ENCODE measurements at regions not wholly inside any gene's neighbourhood (a gene's known extent, or its start where the extent isn't known, plus 50 kb on each side); places are given as distances from the start of the nearest gene placed in this dataset.

- Mint-ChIP-seq H3K27me3 (no peaks in the 10 kb centered on the region), H3K4me1 (ENCODE audit: unreplicated experiment) (no peaks in the 10 kb centered on the region), H3K4me3 (no peak overlapping the region), H3K36me3 (no peaks in the 10 kb centered on the region), H3K9me3 (no peaks in the 10 kb centered on the region), H3K27ac (no peak overlapping the region)
- TF ChIP-seq CTCF (conservative IDR thresholded peaks at IDR 0.05): no peak
- no peak for DNase-seq (ENCODE audit: extremely low spot score, unreplicated experiment)
Measured at GRCh38 chr2:173761603-173762119, 203.5 kb downstream of the SP3 start.

GRCh38 chr2:173762221-173762620 lies 203.0 kb downstream of the SP3 start:
- Mint-ChIP-seq H3K27ac (no peak overlapping the region), H3K4me3 (no peak overlapping the region), H3K9me3 (no peaks in the 10 kb centered on the region), H3K4me1 (ENCODE audit: unreplicated experiment) (no peaks in the 10 kb centered on the region), H3K36me3 (no peaks in the 10 kb centered on the region), H3K27me3 (no peaks in the 10 kb centered on the region)
- TF ChIP-seq CTCF (conservative IDR thresholded peaks at IDR 0.05): no peak
- no peak for DNase-seq (ENCODE audit: extremely low spot score, unreplicated experiment)

- H3K27ac Mint-ChIP-seq: no peak overlapping the region
- TF ChIP-seq CTCF (conservative IDR thresholded peaks at IDR 0.05): no peak
- no peak overlapping the region for H3K4me3 Mint-ChIP-seq
- H3K36me3 Mint-ChIP-seq: no peaks in the 10 kb centered on the region
- no peaks in the 10 kb centered on the region for H3K4me1 Mint-ChIP-seq (ENCODE audit: unreplicated experiment)
- no peak for DNase-seq (ENCODE audit: extremely low spot score, unreplicated experiment)
- no peaks in the 10 kb centered on the region for H3K9me3 Mint-ChIP-seq
- no peaks in the 10 kb centered on the region for H3K27me3 Mint-ChIP-seq
Measured at GRCh38 chr2:173762864-173763263, 202.3 kb downstream of the SP3 start.

- Mint-ChIP-seq H3K4me1 (ENCODE audit: unreplicated experiment) (no peaks in the 10 kb centered on the region), H3K36me3 (no peaks in the 10 kb centered on the region), H3K9me3 (no peaks in the 10 kb centered on the region), H3K4me3 (no peak overlapping the region), H3K27me3 (no peaks in the 10 kb centered on the region), H3K27ac (no peak overlapping the region)
- no peak for TF ChIP-seq CTCF (conservative IDR thresholded peaks at IDR 0.05)
- DNase-seq (ENCODE audit: extremely low spot score, unreplicated experiment): no peak
Measured at GRCh38 chr2:173763641-173764040, 201.5 kb downstream of the SP3 start.

GRCh38 chr2:173764094-173764493 lies 201.1 kb downstream of the SP3 start:
- Mint-ChIP-seq H3K27me3 (no peaks in the 10 kb centered on the region), H3K4me3 (no peak overlapping the region), H3K27ac (no peak overlapping the region), H3K36me3 (no peaks in the 10 kb centered on the region), H3K4me1 (ENCODE audit: unreplicated experiment) (no peaks in the 10 kb centered on the region), H3K9me3 (no peaks in the 10 kb centered on the region)
- DNase-seq (ENCODE audit: extremely low spot score, unreplicated experiment): no peak
- no peak for TF ChIP-seq CTCF (conservative IDR thresholded peaks at IDR 0.05)

Data from type B pancreatic cell (in vitro differentiated cells).